WTC11 (cell line): ENCODE measurements at regions not wholly inside any gene's neighbourhood (a gene's known extent, or its start where the extent isn't known, plus 50 kb on each side); places are given as distances from the start of the nearest gene placed in this dataset.

Experiments used
- ATAC-seq: fragments of 200-7000 bp; cut with Tn5 transposase; 2 replicates; pipeline ENCODE4 v1.10.0; 2021; ENCODE audit warnings: mild to moderate bottlenecking, moderate library complexity
- CTCF ChIA-PET: fragments of 300-600 bp; sonication (Branson Sonifier 250); formaldehyde crosslinking; loops from one replicate; lab custom pipeline; 2021; ENCODE audit warnings: antibody characterized with exemption; lab: Charles Lee
- POLR2A ChIA-PET: fragments of 350-600 bp; sonication (Branson Sonifier 250); formaldehyde crosslinking; loops from one replicate; lab custom pipeline; 2021; ENCODE audit warnings: antibody characterized with exemption; lab: Charles Lee
- DNase-seq: peaks from one replicate; pipeline ENCODE4 v3.0.0; 2021; ENCODE audit warnings: low spot score
- H3K27ac Mint-ChIP-seq: 2 replicates; pipeline ENCODE4 v1.8.0; 2021; ENCODE audit warnings: mixed read lengths
- H3K27me3 Mint-ChIP-seq: 2 replicates; pipeline ENCODE4 v1.8.0; 2021; ENCODE audit warnings: low read depth, mild to moderate bottlenecking, moderate library complexity, mixed read lengths
- H3K36me3 Mint-ChIP-seq: 2 replicates; pipeline ENCODE4 v1.8.0; 2021; ENCODE audit warnings: mixed read lengths
- H3K4me1 Mint-ChIP-seq: 2 replicates; pipeline ENCODE4 v1.8.0; 2022; ENCODE audit warnings: mixed read lengths
- H3K4me3 Mint-ChIP-seq: 2 replicates; pipeline ENCODE4 v1.8.0; 2021; ENCODE audit warnings: mild to moderate bottlenecking, moderate library complexity, mixed read lengths
- H3K9me3 Mint-ChIP-seq: 2 replicates; pipeline ENCODE4 v1.8.0; 2021; ENCODE audit warnings: mixed read lengths
- FOXJ3 ChIP-seq: sonication (generic); formaldehyde crosslinking; IDR thresholded peaks from 2 replicates; pipeline ENCODE4 v1.9.0; 2021; ENCODE audit warnings: missing genetic modification reagents, mild to moderate bottlenecking, borderline replicate concordance
- FOXP1 ChIP-seq: sonication (generic); formaldehyde crosslinking; IDR thresholded peaks from 2 replicates; pipeline ENCODE4 v1.8.0; 2022; ENCODE audit warnings: missing genetic modification reagents, mild to moderate bottlenecking, moderate library complexity, borderline replicate concordance
- IRF2 ChIP-seq: sonication (generic); formaldehyde crosslinking; IDR thresholded peaks from 2 replicates; pipeline ENCODE4 v1.8.0; 2022; ENCODE audit warnings: low read depth, missing genetic modification reagents, borderline replicate concordance
- NFYB ChIP-seq: sonication (generic); formaldehyde crosslinking; conservative IDR thresholded peaks from 2 replicates; pipeline ENCODE4 v1.8.0; 2022; ENCODE audit warnings: low read depth, missing genetic modification reagents
- SOX15 ChIP-seq: fragments of 250-450 bp; sonication (Bioruptor Pico); IDR thresholded peaks from 2 replicates; pipeline ENCODE4 v1.9.0; 2021; ENCODE audit warnings: mild to moderate bottlenecking
- TEAD4 ChIP-seq: sonication (generic); formaldehyde crosslinking; IDR thresholded peaks from 2 replicates; pipeline ENCODE4 v1.8.0; 2022; ENCODE audit warnings: mild to moderate bottlenecking, missing genetic modification reagents
- ZNF317 ChIP-seq: sonication (generic); formaldehyde crosslinking; IDR thresholded peaks from 2 replicates; pipeline ENCODE4 v1.8.1; 2023; ENCODE audit warnings: low read depth, mild to moderate bottlenecking, moderate library complexity, missing genetic modification reagents, borderline replicate concordance
- ZNF423 ChIP-seq: fragments of 250-450 bp; sonication (Bioruptor Pico); IDR thresholded peaks from 2 replicates; pipeline ENCODE4 v2.1.2; 2022; ENCODE audit warnings: mild to moderate bottlenecking, moderate library complexity
- TF ChIP-seq, protein P1 (sequence below): sonication (generic); formaldehyde crosslinking; IDR thresholded peaks from 2 replicates; pipeline ENCODE4 v1.8.0; 2023; ENCODE audit warnings: missing genetic modification reagents, mild to moderate bottlenecking, borderline replicate concordance
- TF ChIP-seq, protein P2 (sequence below): fragments of 250-450 bp; sonication (Bioruptor Pico); IDR thresholded peaks from 2 replicates; pipeline ENCODE4 v1.9.0; 2021; ENCODE audit warnings: mild to moderate bottlenecking
- TF ChIP-seq, protein P3 (sequence below): sonication (generic); formaldehyde crosslinking; IDR thresholded peaks from 2 replicates; pipeline ENCODE4 v1.8.1; 2023; ENCODE audit warnings: mild to moderate bottlenecking, missing genetic modification reagents
- TF ChIP-seq, protein P4 (sequence below): sonication (generic); formaldehyde crosslinking; IDR thresholded peaks from 2 replicates; pipeline ENCODE4 v1.8.0; 2022; ENCODE audit warnings: mild to moderate bottlenecking, missing genetic modification reagents
- TF ChIP-seq, protein P5 (sequence below): sonication (generic); formaldehyde crosslinking; IDR thresholded peaks from 2 replicates; pipeline ENCODE4 v1.8.0; 2023; ENCODE audit warnings: mild to moderate bottlenecking, missing genetic modification reagents
- TF ChIP-seq, protein P6 (sequence below): fragments of 250-450 bp; sonication (Bioruptor Pico); IDR thresholded peaks from 2 replicates; pipeline ENCODE4 v1.9.0; 2021; ENCODE audit warnings: mild to moderate bottlenecking, borderline replicate concordance

DNA sequence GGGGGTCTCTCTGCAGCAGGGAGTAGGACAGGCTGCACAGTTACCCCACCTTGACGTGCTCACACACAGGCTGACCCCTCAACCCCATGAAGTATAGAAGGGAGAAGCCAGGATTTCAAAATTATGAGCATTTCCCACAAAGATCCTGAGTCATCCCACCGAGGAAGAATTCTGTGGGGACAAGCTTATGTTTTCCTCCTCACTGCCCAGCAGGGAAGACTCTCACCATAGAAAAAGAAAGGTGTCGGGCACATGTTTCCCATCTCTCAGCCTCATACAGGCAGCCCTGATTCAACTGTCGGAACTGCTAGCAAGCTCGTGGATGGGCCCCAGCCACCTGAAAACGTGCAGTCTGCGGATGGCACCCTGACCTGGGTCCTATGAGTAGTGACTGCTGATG lies 499.7 kb upstream of the MKI67 start (continued):
- TF ChIP-seq, protein P1, sequence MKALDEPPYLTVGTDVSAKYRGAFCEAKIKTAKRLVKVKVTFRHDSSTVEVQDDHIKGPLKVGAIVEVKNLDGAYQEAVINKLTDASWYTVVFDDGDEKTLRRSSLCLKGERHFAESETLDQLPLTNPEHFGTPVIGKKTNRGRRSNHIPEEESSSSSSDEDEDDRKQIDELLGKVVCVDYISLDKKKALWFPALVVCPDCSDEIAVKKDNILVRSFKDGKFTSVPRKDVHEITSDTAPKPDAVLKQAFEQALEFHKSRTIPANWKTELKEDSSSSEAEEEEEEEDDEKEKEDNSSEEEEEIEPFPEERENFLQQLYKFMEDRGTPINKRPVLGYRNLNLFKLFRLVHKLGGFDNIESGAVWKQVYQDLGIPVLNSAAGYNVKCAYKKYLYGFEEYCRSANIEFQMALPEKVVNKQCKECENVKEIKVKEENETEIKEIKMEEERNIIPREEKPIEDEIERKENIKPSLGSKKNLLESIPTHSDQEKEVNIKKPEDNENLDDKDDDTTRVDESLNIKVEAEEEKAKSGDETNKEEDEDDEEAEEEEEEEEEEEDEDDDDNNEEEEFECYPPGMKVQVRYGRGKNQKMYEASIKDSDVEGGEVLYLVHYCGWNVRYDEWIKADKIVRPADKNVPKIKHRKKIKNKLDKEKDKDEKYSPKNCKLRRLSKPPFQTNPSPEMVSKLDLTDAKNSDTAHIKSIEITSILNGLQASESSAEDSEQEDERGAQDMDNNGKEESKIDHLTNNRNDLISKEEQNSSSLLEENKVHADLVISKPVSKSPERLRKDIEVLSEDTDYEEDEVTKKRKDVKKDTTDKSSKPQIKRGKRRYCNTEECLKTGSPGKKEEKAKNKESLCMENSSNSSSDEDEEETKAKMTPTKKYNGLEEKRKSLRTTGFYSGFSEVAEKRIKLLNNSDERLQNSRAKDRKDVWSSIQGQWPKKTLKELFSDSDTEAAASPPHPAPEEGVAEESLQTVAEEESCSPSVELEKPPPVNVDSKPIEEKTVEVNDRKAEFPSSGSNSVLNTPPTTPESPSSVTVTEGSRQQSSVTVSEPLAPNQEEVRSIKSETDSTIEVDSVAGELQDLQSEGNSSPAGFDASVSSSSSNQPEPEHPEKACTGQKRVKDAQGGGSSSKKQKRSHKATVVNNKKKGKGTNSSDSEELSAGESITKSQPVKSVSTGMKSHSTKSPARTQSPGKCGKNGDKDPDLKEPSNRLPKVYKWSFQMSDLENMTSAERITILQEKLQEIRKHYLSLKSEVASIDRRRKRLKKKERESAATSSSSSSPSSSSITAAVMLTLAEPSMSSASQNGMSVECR (CRISPR knock-in tag): no peak
- TF ChIP-seq, protein P2, sequence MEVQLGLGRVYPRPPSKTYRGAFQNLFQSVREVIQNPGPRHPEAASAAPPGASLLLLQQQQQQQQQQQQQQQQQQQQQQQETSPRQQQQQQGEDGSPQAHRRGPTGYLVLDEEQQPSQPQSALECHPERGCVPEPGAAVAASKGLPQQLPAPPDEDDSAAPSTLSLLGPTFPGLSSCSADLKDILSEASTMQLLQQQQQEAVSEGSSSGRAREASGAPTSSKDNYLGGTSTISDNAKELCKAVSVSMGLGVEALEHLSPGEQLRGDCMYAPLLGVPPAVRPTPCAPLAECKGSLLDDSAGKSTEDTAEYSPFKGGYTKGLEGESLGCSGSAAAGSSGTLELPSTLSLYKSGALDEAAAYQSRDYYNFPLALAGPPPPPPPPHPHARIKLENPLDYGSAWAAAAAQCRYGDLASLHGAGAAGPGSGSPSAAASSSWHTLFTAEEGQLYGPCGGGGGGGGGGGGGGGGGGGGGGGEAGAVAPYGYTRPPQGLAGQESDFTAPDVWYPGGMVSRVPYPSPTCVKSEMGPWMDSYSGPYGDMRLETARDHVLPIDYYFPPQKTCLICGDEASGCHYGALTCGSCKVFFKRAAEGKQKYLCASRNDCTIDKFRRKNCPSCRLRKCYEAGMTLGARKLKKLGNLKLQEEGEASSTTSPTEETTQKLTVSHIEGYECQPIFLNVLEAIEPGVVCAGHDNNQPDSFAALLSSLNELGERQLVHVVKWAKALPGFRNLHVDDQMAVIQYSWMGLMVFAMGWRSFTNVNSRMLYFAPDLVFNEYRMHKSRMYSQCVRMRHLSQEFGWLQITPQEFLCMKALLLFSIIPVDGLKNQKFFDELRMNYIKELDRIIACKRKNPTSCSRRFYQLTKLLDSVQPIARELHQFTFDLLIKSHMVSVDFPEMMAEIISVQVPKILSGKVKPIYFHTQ: no peak
- TF ChIP-seq FOXJ3 (CRISPR knock-in tag) (no peak), FOXP1 (CRISPR knock-in tag) (no peak), SOX15 (no peak)

DNA sequence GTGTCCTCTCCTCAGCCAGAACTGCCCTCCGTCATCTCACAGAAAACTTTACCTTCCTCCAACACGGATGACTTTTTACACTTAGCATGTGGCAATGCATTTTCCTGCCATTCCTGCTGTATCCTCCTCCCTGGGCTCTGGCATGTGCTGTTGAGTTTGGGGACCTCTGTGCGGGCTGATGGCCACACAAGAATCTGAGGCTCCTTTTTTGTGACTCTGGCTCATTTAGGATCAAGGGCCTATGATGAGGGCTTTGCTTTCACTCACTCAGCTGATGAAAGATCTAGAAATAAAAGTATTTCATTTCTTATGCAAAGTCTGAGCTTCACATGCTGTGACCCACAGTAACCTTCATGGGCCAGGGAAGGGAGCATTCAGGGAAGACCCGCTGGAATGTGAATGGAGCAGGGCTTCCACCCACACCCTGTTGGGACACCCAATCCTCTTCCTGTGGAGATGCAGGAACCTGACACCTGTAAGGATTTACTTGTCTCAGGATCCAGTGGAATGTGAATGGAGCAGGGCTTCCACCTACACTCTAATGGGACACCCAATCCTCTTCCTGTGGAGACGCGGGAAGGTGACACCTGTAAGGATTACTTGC lies 500.3 kb upstream of the MKI67 start:
- Mint-ChIP-seq H3K27me3 (no peaks in the 10 kb centered on the region), H3K36me3 (no peaks in the 10 kb centered on the region), H3K9me3 (peaks cover 9% of the 10 kb centered on the region; the same call in 1 of the 2 replicates), H3K4me1 (peaks cover 54% of the 10 kb centered on the region), H3K4me3 (0 out of 2 replicates have a peak overlapping the region, but pooled peaks have one; percentile 20), H3K27ac (peak overlapping the region; percentile 90)
- DNase-seq (peak; percentile 43), ATAC-seq (peak; percentile 91)
- ChIA-PET POLR2A (no interaction called here), CTCF (interaction anchor here (1.0 kb wide), 1 partner anchor 359 kb away, joined by 3 read pairs; no protein-coding TSS in a partner anchor)
- TF ChIP-seq TEAD4 (CRISPR knock-in tag) (0 out of 2 replicates have a peak, but pooled peaks have one; percentile 15), ZNF317 (CRISPR knock-in tag) (no peak), ZNF423 (CRISPR knock-in tag) (peak; percentile 40; the same call in 1 of the 2 replicates), NFYB (CRISPR knock-in tag) (peak; percentile 26; the same call in 1 of the 2 replicates), IRF2 (no peak)
- TF ChIP-seq, protein P3, sequence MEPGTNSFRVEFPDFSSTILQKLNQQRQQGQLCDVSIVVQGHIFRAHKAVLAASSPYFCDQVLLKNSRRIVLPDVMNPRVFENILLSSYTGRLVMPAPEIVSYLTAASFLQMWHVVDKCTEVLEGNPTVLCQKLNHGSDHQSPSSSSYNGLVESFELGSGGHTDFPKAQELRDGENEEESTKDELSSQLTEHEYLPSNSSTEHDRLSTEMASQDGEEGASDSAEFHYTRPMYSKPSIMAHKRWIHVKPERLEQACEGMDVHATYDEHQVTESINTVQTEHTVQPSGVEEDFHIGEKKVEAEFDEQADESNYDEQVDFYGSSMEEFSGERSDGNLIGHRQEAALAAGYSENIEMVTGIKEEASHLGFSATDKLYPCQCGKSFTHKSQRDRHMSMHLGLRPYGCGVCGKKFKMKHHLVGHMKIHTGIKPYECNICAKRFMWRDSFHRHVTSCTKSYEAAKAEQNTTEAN: no peak
- TF ChIP-seq, protein P4, sequence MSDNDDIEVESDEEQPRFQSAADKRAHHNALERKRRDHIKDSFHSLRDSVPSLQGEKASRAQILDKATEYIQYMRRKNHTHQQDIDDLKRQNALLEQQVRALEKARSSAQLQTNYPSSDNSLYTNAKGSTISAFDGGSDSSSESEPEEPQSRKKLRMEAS (CRISPR knock-in tag): peak; percentile 57
- TF ChIP-seq, protein P5, sequence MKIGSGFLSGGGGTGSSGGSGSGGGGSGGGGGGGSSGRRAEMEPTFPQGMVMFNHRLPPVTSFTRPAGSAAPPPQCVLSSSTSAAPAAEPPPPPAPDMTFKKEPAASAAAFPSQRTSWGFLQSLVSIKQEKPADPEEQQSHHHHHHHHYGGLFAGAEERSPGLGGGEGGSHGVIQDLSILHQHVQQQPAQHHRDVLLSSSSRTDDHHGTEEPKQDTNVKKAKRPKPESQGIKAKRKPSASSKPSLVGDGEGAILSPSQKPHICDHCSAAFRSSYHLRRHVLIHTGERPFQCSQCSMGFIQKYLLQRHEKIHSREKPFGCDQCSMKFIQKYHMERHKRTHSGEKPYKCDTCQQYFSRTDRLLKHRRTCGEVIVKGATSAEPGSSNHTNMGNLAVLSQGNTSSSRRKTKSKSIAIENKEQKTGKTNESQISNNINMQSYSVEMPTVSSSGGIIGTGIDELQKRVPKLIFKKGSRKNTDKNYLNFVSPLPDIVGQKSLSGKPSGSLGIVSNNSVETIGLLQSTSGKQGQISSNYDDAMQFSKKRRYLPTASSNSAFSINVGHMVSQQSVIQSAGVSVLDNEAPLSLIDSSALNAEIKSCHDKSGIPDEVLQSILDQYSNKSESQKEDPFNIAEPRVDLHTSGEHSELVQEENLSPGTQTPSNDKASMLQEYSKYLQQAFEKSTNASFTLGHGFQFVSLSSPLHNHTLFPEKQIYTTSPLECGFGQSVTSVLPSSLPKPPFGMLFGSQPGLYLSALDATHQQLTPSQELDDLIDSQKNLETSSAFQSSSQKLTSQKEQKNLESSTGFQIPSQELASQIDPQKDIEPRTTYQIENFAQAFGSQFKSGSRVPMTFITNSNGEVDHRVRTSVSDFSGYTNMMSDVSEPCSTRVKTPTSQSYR (CRISPR knock-in tag): 0 out of 2 replicates have a peak, but pooled peaks have one; percentile 23
- TF ChIP-seq, protein P6, sequence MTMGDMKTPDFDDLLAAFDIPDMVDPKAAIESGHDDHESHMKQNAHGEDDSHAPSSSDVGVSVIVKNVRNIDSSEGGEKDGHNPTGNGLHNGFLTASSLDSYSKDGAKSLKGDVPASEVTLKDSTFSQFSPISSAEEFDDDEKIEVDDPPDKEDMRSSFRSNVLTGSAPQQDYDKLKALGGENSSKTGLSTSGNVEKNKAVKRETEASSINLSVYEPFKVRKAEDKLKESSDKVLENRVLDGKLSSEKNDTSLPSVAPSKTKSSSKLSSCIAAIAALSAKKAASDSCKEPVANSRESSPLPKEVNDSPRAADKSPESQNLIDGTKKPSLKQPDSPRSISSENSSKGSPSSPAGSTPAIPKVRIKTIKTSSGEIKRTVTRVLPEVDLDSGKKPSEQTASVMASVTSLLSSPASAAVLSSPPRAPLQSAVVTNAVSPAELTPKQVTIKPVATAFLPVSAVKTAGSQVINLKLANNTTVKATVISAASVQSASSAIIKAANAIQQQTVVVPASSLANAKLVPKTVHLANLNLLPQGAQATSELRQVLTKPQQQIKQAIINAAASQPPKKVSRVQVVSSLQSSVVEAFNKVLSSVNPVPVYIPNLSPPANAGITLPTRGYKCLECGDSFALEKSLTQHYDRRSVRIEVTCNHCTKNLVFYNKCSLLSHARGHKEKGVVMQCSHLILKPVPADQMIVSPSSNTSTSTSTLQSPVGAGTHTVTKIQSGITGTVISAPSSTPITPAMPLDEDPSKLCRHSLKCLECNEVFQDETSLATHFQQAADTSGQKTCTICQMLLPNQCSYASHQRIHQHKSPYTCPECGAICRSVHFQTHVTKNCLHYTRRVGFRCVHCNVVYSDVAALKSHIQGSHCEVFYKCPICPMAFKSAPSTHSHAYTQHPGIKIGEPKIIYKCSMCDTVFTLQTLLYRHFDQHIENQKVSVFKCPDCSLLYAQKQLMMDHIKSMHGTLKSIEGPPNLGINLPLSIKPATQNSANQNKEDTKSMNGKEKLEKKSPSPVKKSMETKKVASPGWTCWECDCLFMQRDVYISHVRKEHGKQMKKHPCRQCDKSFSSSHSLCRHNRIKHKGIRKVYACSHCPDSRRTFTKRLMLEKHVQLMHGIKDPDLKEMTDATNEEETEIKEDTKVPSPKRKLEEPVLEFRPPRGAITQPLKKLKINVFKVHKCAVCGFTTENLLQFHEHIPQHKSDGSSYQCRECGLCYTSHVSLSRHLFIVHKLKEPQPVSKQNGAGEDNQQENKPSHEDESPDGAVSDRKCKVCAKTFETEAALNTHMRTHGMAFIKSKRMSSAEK (CRISPR knock-in tag): no peak
